ELF-1 (cell line): ENCODE measurements at regions not wholly inside any gene's neighbourhood (a gene's known extent, or its start where the extent isn't known, plus 50 kb on each side); places are given as distances from the start of the nearest gene placed in this dataset.
"Not testable (repeated sequence)": the region's sequence is repeated elsewhere in the genome, so short reads cannot be mapped to it uniquely, and the experiment has no call there.

Experiments used
- DNase-seq: peaks from one replicate; pipeline ENCODE4 v3.0.0-alpha.2; 2016; ENCODE audit warnings: low read depth, low spot score

GRCh38 chr15:91611561-91612323 is 241.8 kb upstream of the SLCO3A1 start:
- DNase-seq: no peak

- DNase-seq: no peak
These were observed 233.3 kb upstream of the SLCO3A1 start for GRCh38 chr15:91620229-91620628.

- no peak for DNase-seq
These were observed 231.3 kb upstream of the SLCO3A1 start for GRCh38 chr15:91622235-91622634.

- no peak for DNase-seq
These were observed 230.7 kb upstream of the SLCO3A1 start for GRCh38 chr15:91622711-91623342.

GRCh38 chr15:91624353-91624968 is 229.0 kb upstream of the SLCO3A1 start:
- DNase-seq: no peak

GRCh38 chr15:91625506-91625905 is 228.0 kb upstream of the SLCO3A1 start:
- DNase-seq: peak; percentile 7

GRCh38 chr15:91627473-91628278 is 225.8 kb upstream of the SLCO3A1 start:
- peak; percentile 5 for DNase-seq

GRCh38 chr15:91630090-91630489 is 223.4 kb upstream of the SLCO3A1 start:
- no peak for DNase-seq

GRCh38 chr15:91632176-91632575 is 221.3 kb upstream of the SLCO3A1 start:
- DNase-seq: no peak

GRCh38 chr15:91632981-91633380 is 220.5 kb upstream of the SLCO3A1 start:
- no peak for DNase-seq

GRCh38 chr15:91634179-91634578 is 219.3 kb upstream of the SLCO3A1 start:
- no peak for DNase-seq

GRCh38 chr15:91635080-91635479 is 218.4 kb upstream of the SLCO3A1 start:
- no peak for DNase-seq

GRCh38 chr15:91635641-91636040 is 217.9 kb upstream of the SLCO3A1 start:
- no peak for DNase-seq

GRCh38 chr15:91649016-91649415 is 204.5 kb upstream of the SLCO3A1 start:
- no peak for DNase-seq

GRCh38 chr15:91649831-91650321 is 203.6 kb upstream of the SLCO3A1 start:
- DNase-seq: no peak

- DNase-seq: no peak
These were observed 202.3 kb upstream of the SLCO3A1 start for GRCh38 chr15:91651251-91651650.

- no peak for DNase-seq
These were observed 200.8 kb upstream of the SLCO3A1 start for GRCh38 chr15:91652610-91653207.

- DNase-seq: not testable (repeated sequence)
These were observed 197.8 kb upstream of the SLCO3A1 start for GRCh38 chr15:91655563-91656290.

- no peak for DNase-seq
These were observed 193.3 kb upstream of the SLCO3A1 start for GRCh38 chr15:91660174-91660649.

GRCh38 chr15:91664224-91664836 is 189.2 kb upstream of the SLCO3A1 start:
- DNase-seq: no peak
